LHCN-M2 (cell line): ENCODE measurements at regions not wholly inside any gene's neighbourhood (a gene's known extent, or its start where the extent isn't known, plus 50 kb on each side); places are given as distances from the start of the nearest gene placed in this dataset.
"Not testable (repeated sequence)": the region's sequence is repeated elsewhere in the genome, so short reads cannot be mapped to it uniquely, and the experiment has no call there.

Experiments
- DNase-seq: peaks from one replicate; pipeline ENCODE4 v3.0.0-alpha.2; 2012; ENCODE audit warnings: low read depth

DNA sequence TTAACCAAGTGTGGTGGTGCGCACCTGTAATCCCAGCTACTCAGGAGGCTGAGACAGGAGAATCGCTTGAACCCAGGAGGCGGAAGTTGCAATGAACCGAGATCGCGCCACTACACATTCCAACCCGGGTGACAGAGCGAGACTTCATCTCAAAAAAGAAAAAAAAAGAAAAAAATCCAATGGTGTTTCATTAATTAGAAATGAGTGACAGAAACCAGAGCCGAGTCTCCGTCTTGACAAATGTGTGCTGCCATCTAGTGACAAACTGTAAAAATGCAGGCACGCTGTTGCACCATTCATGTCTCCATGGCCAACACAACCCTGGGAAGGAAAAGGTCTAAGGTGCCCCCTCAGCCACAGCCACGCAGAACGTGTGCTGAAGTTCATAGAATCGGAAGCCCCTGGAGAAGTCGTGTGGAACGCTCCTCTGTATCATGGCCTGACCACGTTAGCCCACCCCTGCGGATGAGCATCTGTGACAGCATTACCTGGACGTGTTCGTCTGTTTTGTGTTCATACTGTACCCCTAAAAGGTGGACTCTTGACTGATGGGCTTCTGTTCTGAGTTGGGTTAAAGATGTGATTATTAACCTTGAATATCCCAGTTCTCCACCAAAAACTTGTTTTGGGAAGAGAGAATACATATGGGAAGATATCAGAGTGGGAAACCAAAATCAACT, 94.9 kb downstream of the LYZL2 start:
- DNase-seq = peak; percentile 59

DNA sequence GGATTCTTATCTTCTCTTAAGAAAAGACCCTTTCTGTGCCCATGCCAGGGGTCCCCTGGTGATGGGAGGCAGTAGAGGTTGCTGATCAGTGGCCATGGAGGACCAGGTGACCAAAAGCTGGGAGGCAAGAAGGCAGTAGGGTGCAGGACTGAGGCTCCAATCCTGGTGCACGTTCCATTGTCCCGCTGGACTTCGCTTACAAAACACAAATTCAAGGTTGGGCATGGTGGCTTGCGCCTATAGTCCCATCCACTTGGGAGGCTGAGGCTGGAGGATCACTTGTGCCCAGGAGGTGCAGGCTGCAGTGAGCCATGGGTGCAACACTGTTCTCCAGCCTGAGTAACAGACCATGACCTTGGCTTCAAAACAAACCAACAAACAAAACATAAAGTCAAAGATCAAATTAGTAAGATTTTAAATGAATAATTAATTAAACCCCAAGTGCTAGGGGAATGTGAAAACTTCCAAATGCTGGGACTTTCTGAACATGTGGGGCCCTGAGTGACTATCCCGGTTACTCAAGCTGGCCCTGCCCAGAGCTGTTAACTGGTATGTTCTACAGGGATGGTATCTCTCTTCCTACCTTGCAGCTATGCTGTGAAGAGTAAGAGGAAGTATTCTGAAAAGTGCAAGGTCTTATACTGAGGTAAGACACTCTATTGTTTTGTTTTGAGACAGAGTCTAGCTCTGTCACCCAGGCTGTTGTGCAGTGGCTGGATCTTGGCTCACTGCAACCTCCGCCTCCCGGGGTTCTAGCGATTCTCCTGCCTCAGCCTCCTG, 97.6 kb downstream of the LYZL2 start:
- no peak for DNase-seq

- no peak for DNase-seq
Measured at GRCh38 chr10:30529373-30529998, 95.5 kb downstream of the MAP3K8 start.

- DNase-seq = no peak
Measured at GRCh38 chr10:30528429-30528786, 94.4 kb downstream of the MAP3K8 start.

DNA sequence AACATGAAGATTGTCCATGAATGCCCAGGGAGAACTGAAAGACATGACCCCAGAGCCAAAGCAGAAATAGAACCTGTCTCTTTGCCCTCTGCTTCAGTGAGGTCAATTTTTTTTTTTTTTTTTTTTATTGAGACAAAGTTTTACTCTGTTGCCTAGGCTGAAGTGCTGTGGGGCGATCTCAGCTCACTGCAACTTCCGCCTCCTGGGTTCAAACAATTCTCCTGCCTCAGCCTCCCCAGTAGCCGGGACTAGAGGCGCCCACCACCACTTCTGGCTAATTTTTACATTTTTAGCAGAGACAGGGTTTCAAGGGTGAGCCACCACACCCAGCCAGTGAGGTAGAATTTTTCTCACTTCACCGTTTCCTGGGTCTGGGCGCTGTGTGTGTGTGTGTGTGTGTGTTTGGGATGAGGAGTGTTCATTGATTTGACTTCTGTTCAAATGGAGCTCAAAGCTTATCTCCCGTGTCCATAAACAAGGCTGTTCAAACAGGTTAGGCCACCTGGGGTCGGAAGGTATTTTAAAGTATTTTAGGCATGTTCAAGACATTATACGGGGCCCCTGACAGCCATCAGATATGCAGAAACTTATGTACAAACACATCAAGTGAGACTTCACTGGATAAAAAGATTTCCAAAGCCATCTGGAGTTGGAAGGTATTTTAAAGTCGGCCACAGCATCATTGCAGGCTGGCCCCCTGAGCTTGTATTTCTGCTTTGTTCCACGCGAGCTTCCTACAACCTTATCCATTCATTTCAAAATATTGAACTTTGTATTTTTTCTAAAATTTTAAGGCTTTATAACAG, 93.8 kb downstream of the MAP3K8 start:
- no peak for DNase-seq

- not testable (repeated sequence) for DNase-seq
Measured at GRCh38 chr10:30522661-30523078, 88.7 kb downstream of the MAP3K8 start.

GRCh38 chr10:30518907-30519306, 84.9 kb downstream of the MAP3K8 start:
- DNase-seq = no peak
